Activated CD4-positive, alpha-beta T cell treated with anti-CD3 and anti-CD28 coated beads for 4 hours (primary cell): ENCODE measurements at regions not wholly inside any gene's neighbourhood (a gene's known extent, or its start where the extent isn't known, plus 50 kb on each side); places are given as distances from the start of the nearest gene placed in this dataset.

Source experiments
- DNase-seq, 2 donors: peaks; one replicate each; pipeline ENCODE4 v3.0.0-alpha.2; 2020

DNA sequence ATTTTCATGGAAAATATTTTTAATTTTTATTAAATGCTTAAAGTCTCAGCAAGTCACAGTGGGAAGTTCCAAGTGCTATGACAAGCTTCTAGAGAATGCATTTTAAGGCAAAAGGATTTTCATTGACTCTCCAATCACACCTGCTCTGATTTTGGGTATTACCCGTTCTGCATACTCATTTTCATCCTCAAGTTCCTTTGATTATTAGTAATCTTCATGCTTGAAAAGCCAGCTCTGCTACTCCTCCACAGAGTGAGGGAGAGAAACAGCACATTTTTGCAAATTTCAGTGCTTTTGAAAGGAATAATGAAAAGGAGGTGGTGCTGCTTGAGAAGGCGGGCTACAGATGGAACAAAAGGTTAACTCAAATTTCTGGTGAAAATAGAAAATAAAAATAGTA, 450.7 kb downstream of the NSUN3 start:
- no peak for DNase-seq

DNA sequence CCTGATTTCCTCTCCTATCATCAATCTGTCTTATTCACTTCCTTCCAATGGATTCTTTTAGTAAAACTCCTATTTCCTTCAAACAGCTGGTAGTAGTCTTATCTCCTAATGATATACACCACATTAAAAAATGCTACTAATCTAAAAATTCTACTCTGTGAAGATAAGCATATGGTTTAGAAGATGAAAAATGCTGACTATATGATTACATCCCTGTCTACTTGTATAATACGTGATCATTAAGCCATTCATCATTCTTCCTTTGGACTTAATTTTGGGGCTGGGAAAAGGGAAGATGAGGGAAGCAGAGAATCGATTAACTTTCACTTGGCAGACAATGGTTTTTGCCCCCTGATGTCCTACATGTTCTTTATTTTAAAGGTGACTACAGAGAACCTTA, 453.1 kb downstream of the NSUN3 start:
- no peak for DNase-seq

DNA sequence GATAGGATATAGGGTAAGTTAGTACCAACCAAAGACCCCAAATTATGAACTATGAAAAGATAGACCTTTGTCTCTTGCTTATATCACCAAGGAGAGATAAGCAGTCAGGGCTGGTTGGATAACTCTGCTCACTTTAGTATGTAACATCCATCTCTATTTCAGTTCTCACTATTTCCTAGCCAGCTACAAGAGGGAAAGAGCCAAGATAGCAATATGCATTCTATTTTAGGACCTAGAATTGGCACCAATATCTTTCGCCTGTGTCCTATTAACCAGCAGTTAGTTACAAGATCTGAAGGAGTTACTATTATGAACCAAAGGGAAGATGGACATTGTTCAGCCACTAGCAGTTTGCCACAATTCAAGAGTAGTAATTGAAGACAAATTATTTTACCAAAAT, 457.5 kb downstream of the NSUN3 start:
- DNase-seq: no peak

DNA sequence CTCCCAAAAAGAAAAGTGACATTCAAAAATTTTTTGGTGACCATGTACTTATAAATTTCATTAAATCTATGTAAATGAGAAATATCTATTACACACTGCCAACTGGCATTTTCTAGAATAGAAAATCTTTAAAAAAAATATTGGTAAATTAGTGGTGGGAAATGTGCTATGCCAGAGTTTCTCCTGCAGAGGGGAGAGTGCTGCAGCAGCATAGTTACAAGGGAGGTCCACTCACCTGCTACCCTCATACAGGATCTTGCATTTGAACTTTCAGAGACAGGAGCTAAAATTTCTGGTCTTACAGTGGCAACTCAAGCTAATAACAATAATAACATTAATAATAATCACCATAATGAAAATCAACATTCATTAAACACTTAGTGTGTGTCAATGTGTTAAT, 459.6 kb downstream of the NSUN3 start:
- DNase-seq: no peak

DNA sequence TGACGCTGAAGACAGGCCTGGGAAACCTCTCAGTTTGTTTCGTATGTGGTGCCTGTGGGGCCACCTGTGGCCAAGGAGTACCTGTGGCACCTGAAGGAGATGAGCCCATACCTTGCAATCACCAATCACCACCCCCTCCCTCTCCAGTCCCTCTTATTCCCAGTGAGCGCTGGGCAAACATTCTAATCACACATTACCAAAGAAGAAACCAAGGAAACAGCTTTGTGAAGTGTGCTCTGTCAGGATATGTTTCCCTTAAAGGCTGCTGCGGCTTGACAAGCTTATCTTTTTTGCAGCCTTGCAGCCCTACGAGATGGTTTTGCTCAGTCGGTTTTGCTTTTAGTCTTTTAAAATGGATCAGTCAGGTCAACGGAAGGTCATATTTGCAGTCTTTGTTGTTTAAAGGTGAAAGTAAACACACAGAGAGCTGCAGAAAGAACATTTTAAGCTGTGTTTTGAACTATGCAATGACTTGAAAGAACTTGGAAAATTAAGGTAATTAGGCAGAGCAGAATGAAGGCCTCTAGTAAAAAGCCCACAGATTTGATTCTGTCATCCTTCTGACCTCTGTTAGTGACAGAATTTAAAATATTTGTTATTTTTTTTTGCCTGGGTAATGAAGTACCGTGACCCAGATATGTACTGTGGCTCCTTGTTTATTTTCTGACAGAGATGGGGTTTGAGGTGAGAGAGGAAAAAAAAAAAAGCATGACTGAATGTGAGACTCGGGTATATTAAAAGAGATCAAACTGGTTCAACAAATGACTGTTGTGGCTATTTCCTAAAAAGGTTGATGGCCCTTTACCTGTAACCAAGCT, 461.4 kb downstream of the NSUN3 start:
- DNase-seq: no peak

DNA sequence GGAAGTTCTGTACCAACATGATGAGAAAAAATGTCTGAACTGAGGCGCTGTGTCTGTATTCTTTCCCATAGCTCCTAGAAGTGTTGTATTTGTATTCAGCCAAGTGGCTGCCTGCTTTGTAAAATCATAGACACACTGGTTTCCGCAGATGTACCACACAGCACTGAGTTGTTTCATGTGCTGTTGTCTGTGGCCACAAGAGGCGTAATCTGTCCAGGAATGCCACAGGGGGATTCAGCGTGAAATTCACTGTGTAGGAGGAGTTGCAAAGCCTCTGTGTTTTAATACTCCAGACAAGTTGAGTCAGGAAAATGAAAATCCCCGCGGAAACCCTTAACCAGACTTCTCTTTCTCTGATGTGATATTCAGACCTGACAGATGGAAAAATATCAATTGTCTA, 462.2 kb downstream of the NSUN3 start:
- no peak for DNase-seq

DNA sequence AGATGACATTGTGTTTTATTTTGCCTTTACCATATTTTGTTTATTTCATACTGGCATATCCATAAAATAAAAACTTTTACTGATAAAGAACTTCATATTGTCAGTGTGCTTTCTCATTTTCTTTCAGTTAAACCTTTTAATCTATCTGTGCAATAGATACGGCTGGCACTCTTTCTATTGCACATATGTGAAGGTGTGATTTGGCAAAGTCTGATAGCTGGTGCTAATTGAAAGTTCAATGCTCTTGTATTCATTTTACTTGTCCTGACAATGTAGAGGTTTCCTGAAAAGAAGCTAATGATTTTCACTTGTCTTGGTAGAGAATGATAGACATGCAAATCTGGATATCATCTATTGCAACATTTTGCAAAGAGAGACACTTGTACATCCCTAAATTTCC, 467.0 kb downstream of the NSUN3 start:
- no peak for DNase-seq

DNA sequence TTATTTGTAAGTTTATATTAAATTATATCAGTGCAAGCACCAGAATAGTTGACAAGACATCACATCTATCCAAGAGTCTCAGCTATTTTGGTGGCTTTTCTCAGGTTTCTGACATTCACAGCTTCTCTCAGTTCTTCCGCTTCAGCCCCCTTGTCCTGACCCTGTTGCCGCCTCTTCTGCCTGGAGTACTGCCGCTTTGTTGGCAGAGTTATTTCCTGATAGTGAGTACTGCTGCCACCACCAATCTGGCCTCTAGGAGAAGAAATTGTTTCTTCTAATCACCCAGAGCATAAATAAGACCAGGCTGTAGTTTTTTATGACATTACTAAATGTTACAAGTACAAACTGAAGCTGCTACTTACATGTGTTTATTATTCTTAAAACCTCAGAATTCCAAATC, 470.1 kb downstream of the NSUN3 start:
- no peak for DNase-seq

DNA sequence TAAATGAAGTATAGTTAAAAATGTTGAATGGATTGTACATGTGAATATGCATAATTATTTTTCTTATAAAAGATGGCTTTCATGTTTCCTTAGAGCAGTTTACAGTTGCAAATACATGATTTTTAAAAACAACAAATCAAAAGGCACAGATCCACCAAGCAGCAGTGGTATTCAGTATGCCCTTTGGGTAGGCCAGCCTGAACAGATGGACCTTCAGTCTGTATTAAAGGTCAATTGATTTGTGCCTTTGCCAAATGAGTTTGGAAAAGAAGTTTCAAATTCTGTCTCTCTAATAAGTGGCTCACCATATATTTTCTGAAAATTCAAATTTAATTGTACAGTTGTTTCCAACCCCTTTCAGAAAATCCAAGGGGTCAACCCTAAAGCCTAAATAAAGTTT, 477.1 kb downstream of the NSUN3 start:
- no peak for DNase-seq

DNA sequence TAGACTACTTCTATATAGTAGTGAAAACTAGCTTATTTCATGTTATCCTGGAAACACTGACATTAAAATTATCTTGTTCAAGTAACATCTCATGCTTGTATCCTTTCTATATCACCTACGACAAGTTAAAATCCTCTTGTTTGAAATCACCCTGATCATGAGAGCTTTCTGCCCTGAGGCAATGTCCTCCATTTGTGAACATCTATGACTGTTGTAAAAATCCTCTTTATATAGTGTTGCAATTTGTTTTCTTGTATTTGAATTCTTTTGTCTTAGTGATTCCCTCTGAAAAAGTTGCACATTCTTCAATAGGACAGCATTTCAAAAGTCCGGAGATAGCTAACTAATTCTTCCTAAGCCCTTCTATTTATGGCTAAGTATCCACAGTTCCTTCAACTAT, 480.3 kb downstream of the NSUN3 start:
- DNase-seq: no peak

DNA sequence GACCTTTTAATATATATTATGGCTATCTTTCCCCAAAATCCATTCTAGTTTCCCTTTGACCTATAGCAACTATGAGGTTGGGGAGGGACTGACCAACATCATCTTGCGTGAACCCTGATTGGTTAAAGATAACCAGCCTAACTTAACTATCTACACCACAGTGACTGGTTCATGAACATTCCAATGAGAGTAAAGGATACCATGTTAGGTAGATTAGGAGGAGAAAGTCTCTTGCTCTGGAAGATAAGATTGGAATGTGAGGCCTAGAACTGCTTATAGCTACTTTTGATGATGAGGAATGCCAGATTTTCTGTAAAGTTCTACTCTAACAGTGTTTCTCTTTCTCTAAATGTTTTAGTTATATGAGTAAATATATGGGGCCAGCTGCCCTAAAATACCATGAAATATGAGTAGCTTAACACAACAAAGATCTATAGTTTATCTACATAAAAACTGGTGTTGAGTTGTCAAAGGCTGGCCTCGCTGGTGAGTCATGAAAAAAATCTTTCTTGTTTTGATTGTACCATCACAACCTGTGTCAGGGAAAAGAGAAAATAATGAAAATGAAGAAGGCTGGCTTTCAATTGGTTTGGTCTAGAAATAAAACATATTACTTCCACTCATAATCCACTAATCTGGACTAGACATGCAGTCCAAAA, 481.4 kb downstream of the NSUN3 start:
- no peak for DNase-seq

DNA sequence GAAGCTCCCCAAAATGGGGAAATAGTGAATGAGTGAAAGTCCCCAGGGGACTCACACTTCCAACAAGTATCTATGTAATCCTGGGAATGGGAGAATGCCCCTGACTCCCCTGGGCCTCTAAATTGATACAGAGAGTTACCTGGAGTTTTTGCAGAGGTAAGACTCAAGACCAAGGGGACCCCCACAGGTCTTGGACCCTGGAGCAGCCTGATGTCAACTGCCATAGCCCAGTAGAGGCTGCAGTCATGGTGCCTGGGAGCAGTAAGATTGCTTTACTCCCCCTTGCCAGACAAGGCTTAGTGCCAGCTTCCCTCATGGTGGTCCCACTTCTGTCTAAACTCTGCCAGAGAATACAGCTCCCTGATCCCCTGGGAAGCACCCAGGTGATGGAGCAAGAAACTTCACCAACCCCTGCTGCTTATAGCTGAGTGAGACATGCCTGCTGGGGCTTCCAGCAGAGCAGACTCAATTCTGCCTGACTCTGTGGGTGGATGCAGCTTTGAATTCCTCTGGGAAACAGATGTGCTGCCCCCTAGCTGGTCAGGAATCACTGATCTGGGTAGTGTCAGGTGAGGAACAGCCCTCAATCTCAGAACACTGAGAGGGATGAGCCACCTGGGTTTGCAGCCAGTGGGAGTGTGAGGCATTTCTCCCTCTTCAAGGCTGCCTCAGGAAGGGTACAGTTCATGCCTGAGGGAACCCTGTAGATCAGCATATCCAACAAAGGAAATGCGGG, 485.9 kb downstream of the NSUN3 start:
- DNase-seq: no peak

DNA sequence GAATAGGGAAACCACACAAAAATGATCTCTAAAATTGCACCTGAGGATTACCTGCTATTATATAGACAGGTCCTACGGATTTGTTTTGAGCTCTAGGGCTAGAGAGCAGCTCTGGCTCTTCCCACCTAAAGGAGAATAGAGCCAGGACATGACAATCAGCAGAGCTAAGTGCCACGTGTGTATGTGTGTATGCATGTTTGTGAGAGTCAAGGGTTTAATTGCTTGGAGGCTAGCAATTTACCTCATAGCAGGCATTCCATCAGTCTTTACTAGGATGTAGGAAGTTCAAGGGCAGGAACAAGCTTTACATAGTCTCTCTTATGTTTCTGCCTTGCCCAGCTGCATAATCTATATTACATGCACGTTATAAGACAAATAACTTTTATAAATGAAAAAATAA, 498.2 kb downstream of the NSUN3 start:
- no peak for DNase-seq

DNA sequence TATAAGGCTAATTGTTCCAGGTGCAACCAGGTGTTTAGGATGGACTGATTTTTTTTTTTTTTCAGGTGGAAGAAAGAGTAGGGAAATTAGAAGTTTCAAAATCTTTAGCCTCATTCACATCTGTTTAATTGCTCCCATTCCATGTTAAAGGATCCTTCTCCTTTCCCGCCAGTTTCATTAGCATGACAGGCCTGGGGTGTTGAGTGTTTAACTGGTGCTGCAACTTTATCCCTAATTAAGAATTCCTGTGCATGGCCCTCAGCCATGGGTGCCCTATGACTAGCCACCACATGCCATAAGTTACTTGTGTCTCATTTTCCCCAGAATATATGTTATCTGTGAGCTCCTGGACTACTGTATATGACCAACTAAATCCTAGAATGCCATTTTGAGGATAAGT, 501.4 kb downstream of the NSUN3 start:
- no peak for DNase-seq

DNA sequence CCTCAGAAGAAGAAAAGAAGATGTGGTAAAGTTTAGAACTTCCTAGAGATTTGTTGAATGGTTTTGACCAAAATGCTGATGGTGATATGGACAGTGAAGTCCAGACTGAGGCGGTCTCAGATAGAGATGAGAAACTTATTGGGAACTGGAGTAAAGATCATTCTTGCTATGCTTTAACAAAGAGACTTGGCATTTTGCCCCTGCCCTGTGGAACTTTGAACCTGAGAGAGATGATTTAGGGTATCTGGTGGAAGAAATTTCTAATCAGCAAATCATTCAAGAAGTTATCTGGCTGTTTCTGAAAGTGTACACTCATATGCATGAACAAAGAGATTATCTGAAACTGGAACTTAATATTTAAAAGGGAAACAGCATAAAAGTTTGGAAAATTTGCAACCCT, 505.2 kb downstream of the NSUN3 start:
- DNase-seq: no peak

DNA sequence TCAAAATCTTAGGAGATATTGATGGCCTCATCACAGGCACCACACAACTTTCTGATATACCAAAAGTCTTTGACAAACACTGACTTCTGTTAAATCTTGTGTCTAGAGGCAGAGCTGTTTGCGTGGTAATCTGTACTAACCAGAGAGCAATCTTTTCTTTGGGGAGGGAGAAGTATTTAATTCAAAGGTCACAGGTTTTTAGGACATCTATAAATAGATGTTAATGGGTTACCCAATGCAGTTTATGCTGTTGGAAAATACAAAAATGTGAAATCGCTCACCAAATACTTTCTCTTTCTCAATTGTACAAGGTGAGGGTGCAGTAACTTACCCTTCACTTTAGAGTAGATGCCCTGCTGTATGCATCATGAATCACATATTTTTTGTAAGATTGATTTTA, 510.5 kb downstream of the NSUN3 start:
- no peak for DNase-seq

DNA sequence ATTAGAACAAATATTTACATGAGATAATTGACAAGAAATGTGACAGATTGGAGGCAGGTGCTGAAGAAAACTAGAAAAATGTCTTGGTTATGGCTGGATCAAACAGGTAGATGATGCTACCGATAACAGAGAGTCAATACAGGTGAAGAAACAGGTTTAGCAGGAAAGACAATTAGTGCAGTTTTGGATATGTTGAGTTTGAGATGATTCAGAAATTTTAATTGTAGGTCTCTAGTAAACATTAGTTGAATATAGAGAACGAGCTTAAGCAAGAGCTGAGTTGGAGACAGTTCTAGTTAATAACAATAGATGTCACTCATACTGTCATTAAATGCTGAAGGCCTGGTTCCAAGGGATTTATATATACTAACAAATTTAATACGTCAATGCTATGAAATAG, 524.4 kb downstream of the NSUN3 start:
- no peak for DNase-seq

DNA sequence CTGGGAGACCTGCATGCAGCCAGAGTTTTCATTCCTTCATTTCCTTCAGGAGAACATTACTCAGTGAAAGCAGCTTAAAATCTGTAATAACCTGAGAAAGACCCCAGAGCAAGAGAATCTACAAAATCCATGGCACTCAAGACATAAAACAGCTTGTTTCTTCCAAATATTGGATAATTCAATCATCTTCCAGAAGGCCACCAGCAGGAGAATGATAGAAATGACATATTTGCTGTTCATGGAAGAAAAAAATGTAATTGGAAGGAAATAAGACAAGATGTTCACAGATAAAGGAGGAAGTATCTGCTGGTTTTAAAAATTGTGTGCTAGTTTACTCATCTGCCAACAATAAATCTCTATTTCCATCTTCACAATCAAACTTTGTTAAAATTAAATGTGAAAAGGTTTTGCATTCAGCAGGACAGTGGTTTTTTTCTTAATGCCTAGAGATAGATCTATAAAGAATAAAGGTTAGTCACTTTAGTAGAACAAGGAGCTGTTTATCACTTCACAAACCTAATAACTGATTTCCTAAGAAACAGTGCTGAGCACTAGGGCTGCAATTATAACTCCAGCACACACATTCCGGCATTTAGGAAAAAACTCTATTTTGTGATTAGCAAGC, 530.8 kb downstream of the NSUN3 start:
- DNase-seq: no peak

DNA sequence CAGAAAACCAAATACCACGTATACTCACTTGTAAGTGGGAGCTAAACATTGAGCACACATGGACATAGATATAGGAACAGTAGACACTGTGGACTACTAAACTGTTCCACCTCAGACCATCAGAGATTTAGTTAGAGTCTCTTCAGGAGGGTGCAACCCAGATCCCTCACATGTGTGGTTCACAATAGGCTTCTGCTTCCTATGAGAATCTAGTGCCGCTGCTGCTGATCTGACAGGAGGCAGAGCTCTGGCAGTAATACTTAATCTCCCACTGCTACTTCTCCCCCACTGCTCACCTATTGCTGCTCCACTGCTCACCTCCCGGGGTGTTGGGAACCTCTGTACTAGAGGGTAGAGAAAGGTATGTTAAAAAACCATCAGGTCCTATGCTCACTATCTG, 533.3 kb downstream of the NSUN3 start:
- DNase-seq: no peak

DNA sequence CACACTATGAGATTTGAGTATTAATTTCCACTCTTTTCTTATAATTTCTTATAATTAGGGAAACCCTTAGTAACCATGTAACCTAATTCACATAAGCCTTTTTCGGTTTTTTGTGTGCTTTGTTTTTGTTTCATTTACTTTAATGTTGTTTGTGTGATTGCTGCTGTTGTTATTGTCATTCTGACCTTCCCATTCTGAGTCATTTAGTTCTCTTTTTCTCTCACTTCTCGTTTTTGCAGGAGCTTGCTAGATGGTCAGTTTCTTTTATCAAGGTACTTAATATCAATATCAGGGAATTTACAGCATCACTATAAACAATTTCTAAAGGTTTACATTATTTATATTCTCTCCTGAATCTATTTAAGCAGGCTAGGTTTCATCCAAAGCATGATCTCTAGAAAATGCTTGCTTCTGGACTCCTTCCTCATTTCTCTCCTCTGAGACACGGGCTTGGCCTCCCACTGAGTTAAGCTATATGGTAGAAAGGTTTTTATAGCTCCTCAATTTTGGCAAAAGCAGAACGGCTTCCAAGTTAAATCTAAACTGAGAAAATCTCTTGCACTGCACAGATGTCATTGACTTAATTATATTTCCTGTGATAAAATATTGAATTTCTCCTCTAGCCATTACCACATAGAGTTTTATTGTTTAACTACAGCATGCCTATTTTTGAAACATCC, 534.2 kb downstream of the NSUN3 start:
- DNase-seq: no peak

DNA sequence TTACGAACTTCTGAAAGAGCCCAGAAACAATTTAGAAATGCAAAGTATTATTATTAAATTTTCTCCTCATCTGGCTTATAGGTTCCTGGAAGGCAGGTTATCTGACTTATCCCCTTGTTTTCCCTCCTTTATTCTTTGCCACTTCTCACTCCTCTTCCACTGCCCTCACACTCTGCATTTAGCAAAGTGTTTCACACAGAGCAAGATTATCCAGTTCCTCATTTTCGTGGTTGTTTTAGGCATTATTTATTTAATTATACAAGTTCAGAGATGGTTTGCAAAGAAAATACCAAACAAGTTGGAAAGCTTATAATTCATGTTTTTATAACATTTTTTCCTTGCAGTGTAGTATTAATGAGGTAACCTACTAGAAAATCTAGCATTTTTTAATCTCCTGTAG, 544.9 kb downstream of the NSUN3 start:
- DNase-seq: no peak

DNA sequence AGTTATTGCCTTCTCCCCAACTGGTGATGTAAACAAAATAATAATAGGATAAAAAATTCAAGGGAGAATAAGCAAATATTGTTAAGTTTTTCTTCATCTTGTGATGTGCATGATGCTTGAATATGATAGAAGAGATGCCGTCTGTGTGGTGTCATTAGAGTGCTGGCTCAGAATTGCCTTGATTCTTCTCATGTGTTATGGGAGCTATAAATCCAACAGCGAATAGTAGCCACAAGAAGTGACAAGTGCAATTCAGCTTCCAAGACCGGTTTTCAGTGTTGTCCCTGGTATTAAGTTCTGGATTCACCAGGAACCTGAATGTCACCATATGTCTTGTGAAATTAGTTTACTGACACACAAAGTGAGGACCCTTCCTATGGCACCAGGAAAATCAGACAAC, 547.0 kb downstream of the NSUN3 start:
- no peak for DNase-seq

DNA sequence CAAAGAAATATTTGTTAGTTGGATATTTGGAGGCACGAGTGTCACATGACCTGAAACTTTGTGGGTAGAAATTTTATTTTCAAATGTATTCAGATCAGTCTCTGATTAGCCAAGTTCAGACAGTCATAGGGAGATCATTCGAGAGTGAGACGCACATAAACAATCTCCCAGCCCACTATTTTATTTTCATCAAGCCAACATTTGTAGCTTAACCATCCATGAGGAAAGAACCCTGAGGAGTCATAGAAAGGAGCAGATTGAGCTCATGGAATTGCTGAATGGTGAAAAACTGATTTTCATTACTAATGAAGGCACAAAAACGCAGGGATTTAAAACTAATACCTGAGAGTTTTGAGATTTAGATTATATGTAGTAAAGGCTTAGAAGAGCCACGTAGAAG, 548.7 kb downstream of the NSUN3 start:
- no peak for DNase-seq
